BJ (cell line): ENCODE measurements at regions not wholly inside any gene's neighbourhood (a gene's known extent, or its start where the extent isn't known, plus 50 kb on each side); places are given as distances from the start of the nearest gene placed in this dataset.
A peak's percentile ranks its signal among the peaks of the same experiment; 100 is the strongest.

Experiments
- CTCF ChIA-PET: fragments of 350-600 bp; formaldehyde crosslinking; extraction: SDS; loops from one replicate; lab custom pipeline; 2021; ENCODE audit warnings: antibody characterized with exemption, inconsistent platforms; lab: Yijun Ruan, JAX
- POLR2A ChIA-PET: fragments of 300-600 bp; sonication (Branson Sonifier 250); formaldehyde crosslinking; extraction: SDS; loops from one replicate; lab custom pipeline; 2021; ENCODE audit warnings: antibody characterized with exemption; lab: Charles Lee
- DNase-seq: peaks from one replicate; pipeline ENCODE4 v3.0.0-alpha.2; 2011; ENCODE audit warnings: low read depth
- H3K27me3 ChIP-seq: 2 replicates; pipeline ENCODE4 v1.6.0; 2011; ENCODE audit warnings: low read length; ENCODE audit not compliant: control insufficient read depth, insufficient read depth
- H3K36me3 ChIP-seq: 2 replicates; pipeline ENCODE4 v1.5.1; 2011; ENCODE audit warnings: low read length; ENCODE audit not compliant: control insufficient read depth, insufficient read depth
- H3K4me3 ChIP-seq: 2 replicates; pipeline ENCODE4 v1.5.1; 2011; ENCODE audit warnings: low read depth, mild to moderate bottlenecking, control low read depth, low read length
- CTCF ChIP-seq: IDR thresholded peaks from 2 replicates; pipeline ENCODE4 v1.5.1; 2011; ENCODE audit warnings: low read depth, mild to moderate bottlenecking, control low read depth, inconsistent platforms, low read length, moderate library complexity; ENCODE audit not compliant: insufficient read depth

DNA sequence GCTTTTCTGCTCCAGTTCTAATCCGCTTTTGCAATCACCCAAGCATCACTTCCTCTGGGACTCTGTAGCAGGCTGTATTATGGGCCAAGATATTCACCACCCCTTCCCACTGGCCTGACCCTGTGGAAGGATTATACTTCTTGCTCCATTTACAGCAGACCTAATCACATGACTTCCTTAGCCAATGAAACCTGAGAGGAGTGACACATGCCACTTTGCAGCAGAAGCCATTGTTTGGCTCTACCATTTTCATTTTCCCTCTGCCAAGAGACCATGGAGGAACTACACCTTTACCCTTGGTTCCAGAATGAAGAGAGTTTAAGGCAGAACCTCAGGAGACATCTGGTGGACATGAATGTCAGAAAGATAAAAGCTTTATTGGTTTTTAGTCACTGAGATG lies 134.9 kb upstream of the HSD17B12 start:
- Histone ChIP-seq H3K4me3 (no peak overlapping the region), H3K27me3 (peaks cover 5% of the 10 kb centered on the region), H3K36me3 (no peaks in the 10 kb centered on the region)
- ChIA-PET CTCF (no interaction called here), POLR2A (no interaction called here)
- DNase-seq = no peak
- TF ChIP-seq CTCF = no peak

GRCh38 chr11:43546561-43547429 lies 133.7 kb upstream of the HSD17B12 start:
- TF ChIP-seq CTCF = no peak
- DNase-seq = no peak
- H3K27me3 ChIP-seq = peaks cover 6% of the 10 kb centered on the region
- CTCF ChIA-PET = no interaction called here
- no peaks in the 10 kb centered on the region for H3K36me3 ChIP-seq
- POLR2A ChIA-PET = no interaction called here
- H3K4me3 ChIP-seq = no peak overlapping the region

DNA sequence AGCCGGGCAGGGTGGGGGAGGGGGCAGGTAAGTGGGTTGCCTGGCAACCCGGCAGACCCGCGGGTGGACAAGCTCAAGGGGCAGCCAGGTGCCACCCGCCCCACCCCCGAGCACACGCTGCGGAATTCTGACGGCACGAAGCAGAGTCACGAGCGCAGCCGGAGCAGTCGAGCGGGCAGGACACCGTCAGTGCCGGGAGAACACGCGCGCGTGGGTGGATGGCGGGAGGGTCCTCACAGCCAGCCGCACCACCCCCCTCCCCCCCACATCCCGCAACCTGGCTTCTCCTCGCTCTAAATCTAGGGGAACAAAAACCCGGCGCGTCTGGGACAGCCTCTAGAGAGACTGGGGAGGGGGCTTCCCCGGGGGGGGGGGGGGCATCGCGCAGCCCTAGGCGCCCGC lies 133.1 kb upstream of the HSD17B12 start:
- ChIA-PET POLR2A (no interaction called here), CTCF (no interaction called here)
- DNase-seq = no peak
- Histone ChIP-seq H3K27me3 (peaks cover 6% of the 10 kb centered on the region), H3K36me3 (no peaks in the 10 kb centered on the region), H3K4me3 (peak overlapping the region; percentile 8; the same call in 1 of the 2 replicates)
- no peak for TF ChIP-seq CTCF

DNA sequence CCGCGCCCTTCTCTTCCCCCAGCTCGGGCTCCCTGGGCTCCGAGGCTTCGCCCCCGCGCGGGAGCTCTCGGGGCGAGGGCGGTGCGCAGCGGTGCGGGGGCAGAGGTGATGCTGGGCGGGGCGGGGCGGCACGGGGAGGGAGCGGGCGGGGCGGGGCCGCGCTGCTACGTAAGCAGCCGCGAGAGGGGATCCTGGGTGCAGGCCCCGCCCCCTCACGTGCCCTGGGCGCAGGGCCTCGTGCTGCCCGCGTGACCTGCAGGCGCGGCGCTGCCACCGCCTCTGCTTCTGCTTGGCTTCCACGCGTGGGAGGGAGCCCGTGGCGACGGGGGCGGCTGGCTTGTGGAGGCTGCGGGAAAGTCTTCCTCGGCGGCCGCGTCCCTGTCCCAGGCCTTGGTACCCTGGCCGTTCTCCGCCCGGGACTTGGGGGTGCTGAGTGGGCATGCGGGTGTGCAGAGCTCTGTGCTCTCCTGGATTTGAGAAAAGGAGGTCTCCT lies 132.6 kb upstream of the HSD17B12 start:
- H3K4me3 ChIP-seq = peak overlapping the region; percentile 8; the same call in 1 of the 2 replicates
- peaks cover 6% of the 10 kb centered on the region for H3K27me3 ChIP-seq
- POLR2A ChIA-PET = no interaction called here
- no peaks in the 10 kb centered on the region for H3K36me3 ChIP-seq
- CTCF ChIA-PET = no interaction called here
- TF ChIP-seq CTCF = no peak
- DNase-seq = no peak

GRCh38 chr11:43548916-43549315 lies 131.6 kb upstream of the HSD17B12 start:
- H3K36me3 ChIP-seq = no peaks in the 10 kb centered on the region
- TF ChIP-seq CTCF = no peak
- peaks cover 10% of the 10 kb centered on the region for H3K27me3 ChIP-seq
- CTCF ChIA-PET = interaction anchor here (1.5 kb wide), 1 partner anchor 24 kb away, joined by 3 read pairs; no protein-coding TSS in a partner anchor
- H3K4me3 ChIP-seq = no peak overlapping the region
- DNase-seq = no peak
- POLR2A ChIA-PET = no interaction called here
